GM18858 (cell line): ENCODE measurements at regions not wholly inside any gene's neighbourhood (a gene's known extent, or its start where the extent isn't known, plus 50 kb on each side); places are given as distances from the start of the nearest gene placed in this dataset.
A peak's percentile ranks its signal among the peaks of the same experiment; 100 is the strongest.
"Not testable (repeated sequence)": the region's sequence is repeated elsewhere in the genome, so short reads cannot be mapped to it uniquely, and the experiment has no call there.

Experiments
- ATAC-seq: cut with Tn5 transposase; IDR thresholded peaks from one replicate; pipeline ENCODE4 v1.9.1; 2021; ENCODE audit not compliant: unreplicated experiment

DNA sequence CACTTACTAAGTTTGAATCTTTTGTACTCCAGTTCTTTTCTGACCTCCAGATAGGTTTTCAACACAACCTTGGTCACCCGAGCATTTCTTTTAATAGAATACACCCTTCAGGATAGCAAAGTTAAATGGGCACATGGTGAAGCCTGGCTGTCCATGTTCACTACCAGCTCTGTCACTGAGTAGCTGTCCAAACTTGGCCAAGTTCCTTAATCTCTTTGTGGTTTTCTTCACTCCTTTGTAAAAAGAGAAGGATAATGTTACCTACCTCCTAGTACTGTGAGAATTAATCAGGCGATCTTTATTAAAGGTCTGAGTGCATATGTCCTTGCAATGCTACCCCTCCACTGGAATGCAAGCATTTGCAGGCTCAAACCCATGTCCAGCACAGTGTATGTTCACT lies 128.1 kb upstream of the PTPRZ1 start:
- ATAC-seq: no peak

- peak; percentile 64 for ATAC-seq
Measured at GRCh38 chr7:121744319-121744718, 128.6 kb upstream of the PTPRZ1 start.

GRCh38 chr7:121741896-121742295 lies 131.1 kb upstream of the PTPRZ1 start:
- no peak for ATAC-seq

DNA sequence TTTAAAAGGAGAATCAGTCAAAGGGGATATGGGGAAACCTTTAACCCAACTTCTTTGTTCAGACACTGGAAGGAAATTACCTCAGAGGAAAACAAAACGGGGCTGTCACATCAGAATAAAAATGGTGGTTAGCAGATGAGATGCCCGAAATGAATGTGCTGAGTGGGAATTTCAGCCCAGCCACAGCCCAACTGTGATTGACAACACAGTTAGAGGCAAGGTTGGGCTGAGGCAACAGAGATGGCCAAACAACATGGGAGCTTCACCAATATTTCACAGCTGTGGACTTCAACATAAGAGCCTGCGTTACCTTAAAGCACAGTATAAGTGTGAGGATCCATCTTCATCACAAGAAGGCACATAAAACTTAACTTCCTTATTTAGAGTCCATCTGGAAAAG lies 133.5 kb upstream of the PTPRZ1 start:
- no peak for ATAC-seq

DNA sequence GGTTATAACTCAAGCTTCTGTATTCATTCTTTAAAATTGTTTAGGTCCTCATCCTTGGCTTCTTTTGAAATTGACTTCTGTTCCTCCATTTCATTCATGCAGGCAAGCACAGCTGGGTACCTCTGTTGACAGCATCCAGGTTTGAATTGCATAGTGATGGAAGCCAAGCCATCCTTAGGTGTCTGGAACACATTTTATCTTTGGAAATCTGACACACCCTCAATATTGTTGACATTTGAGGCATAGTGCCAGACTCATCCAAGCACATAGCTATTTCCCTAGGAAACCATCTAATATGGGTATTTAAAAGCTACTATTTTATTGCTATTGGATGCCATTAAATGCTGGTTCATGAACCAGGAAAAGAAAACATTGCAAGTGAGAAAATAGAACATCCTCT lies 142.1 kb upstream of the PTPRZ1 start:
- ATAC-seq: no peak

DNA sequence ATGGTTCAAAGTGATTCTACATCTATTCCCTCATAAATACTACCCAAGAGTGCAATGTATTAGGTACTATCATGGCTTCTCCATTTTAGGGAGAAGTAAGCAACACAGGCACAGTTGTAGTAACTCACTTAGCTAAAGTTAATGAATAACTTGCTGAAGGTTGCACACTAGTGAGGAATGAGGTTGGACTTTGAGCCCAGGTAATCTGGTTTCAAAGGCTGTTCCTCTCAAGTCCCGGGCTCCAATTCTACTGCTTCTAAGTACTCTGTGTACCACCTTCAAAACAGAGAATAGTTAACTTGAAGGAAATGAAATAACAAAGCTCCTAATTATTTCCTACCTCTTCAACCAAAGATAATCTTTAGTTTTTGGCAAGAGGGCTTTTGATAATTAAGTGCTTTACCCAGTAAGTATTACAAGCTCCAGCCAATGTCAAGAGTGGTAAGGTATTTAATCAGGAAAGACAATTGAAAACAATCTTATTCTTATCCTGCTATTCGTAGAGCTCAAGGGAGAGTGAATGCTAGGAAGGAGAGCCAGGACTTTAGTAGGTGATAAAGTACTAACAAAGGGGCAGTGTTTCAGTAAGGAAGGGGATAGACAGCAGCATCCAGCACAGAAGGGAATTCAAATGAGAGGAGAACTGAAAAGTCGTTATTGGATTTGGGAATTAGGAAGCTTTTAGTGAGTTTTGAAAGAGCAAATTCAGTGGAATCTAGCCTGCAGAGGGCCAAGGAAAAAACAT lies 158.2 kb upstream of the PTPRZ1 start:
- ATAC-seq: no peak

GRCh38 chr7:121712961-121713360 lies 160.0 kb upstream of the PTPRZ1 start:
- not testable (repeated sequence) for ATAC-seq

GRCh38 chr7:121697731-121698316 lies 175.1 kb upstream of the PTPRZ1 start:
- no peak for ATAC-seq

DNA sequence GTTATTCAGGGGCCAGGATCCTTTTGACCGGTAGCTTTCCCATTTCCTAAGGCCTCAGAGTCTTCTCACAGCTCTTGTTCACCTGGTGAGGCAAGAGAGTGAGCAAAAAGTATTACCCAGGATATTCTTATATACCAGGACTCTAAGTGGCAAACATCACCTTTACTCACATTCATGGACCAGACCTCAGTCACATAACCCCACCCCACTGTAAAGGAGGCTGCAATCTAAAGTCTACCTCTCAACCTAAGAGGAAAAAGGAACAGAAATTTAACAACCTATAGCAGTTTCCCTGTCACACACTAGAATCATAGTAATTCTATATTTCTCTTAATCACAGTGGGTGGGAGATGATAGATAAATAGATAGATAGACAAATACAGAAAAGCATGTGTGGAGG lies 176.0 kb upstream of the PTPRZ1 start:
- ATAC-seq: no peak

DNA sequence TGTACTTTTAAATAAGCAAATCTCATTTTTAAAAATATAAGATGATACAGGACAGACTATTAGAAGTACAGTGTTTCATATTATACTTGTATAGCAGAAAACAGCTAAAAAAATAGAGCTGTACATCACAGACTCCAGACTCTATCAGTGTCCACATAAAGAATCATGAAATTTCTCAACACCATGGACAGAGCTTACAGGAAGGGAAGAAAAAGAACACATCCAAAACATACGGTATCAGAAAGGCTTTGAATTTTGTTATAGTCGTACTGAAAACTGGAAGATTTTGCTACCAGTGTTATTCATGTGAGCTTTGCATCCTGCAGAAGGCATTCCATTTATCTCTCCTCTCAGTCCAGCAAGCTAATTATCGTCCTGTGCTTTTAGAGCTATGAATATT lies 183.2 kb upstream of the PTPRZ1 start:
- no peak for ATAC-seq

- ATAC-seq: no peak
Measured at GRCh38 chr7:121681700-121682099, 191.3 kb upstream of the PTPRZ1 start.

DNA sequence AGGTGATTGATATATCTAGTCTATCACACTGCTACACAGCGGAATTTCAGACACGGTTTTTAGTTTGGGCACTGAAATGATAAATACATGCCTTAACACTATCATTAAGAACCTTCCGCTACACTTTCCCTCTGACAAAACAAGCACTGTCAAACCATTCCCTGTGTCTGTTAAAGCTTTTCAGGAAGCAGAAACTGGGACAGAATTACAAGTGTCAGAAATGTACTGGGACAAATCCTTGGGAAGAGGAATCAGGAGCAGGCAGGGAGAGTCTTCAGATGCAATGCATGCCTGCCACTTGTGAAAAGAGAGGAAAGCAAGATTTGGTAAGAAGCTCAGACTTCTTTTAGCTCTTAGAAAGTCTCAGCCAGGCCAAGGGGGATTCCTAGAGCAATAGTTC lies 196.8 kb upstream of the PTPRZ1 start:
- ATAC-seq: no peak

DNA sequence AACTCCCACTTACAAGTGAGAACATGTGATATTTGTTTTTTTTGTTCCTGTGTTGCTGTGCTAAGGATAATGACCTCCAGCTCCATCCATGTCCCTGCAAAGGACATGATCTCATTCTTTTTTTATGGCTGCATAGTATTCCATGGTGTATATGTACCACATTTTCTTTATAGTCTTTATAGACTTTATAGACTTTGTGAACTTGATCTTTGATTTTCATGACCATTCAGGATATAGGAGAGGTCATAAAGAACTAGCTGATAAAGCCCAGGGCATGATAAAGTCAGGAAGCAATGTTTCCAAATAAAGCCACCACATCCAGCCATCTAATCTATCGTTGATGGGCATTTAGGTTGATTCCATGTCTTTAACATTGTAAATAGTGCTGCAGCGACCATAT lies 198.5 kb upstream of the PTPRZ1 start:
- not testable (repeated sequence) for ATAC-seq

DNA sequence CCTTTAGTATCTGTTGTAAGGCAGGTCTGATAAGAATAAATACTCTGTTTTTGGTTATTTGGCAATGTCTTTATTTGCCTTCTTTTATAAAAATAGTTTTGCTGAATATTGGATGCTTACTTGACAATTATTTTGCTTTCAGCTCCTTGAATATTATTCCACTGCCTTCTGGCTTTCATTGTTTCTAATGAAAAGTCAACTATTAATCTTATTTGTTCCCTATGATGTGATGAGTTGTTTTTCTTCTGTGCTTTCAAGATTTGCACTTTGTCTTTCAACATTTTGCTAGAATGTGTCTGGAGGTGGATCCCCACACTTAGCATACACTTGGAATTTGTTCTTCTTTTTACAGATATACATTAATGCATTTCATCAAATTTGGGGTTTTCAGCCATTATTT lies 203.8 kb upstream of the PTPRZ1 start:
- no peak for ATAC-seq

GRCh38 chr7:121666306-121666705 lies 206.7 kb upstream of the PTPRZ1 start:
- ATAC-seq: no peak

GRCh38 chr7:121643320-121643719 lies 229.6 kb upstream of the PTPRZ1 start:
- ATAC-seq: no peak

GRCh38 chr7:121639705-121640104 lies 233.3 kb upstream of the PTPRZ1 start:
- ATAC-seq: no peak

- no peak for ATAC-seq
Measured at GRCh38 chr7:121638286-121638685, 234.7 kb upstream of the PTPRZ1 start.

DNA sequence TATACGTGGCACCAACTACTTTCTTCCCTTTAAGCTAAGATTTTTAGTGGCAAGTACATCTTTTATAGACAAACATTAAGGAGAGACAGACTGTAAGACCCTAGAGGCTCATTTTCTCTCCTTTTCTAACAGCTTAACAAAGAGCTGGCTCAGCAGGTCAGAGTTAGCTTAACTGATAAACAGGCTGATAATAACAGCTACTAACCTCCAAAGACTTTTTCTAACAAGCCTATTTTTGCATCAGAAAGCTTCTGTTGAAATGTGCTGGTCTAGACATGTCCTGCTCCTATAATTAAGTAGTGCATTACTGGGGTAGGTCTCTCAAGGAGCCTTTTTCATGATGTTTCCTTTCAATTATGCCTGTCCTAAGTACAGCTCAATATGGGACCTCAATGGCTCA lies 238.2 kb upstream of the FAM3C start:
- no peak for ATAC-seq

DNA sequence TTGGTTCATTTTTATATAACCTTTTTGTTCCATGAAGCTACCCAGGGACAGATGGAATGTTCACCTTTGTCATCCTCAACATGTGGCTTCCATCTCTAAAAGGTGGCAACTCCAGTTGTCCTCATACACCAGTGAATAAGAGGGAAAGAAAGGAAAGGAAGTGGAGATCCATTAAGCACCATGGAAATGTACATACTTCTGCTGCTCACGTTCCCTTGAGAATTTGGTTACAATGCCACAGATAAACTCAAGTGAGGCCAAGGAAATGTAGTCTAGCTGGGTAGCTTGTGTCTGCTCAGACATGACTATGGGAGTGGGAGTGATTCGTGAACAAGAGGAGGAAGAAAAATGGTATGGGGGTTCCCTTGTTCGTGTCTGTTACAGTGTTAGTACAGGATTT lies 237.1 kb upstream of the FAM3C start:
- no peak for ATAC-seq

DNA sequence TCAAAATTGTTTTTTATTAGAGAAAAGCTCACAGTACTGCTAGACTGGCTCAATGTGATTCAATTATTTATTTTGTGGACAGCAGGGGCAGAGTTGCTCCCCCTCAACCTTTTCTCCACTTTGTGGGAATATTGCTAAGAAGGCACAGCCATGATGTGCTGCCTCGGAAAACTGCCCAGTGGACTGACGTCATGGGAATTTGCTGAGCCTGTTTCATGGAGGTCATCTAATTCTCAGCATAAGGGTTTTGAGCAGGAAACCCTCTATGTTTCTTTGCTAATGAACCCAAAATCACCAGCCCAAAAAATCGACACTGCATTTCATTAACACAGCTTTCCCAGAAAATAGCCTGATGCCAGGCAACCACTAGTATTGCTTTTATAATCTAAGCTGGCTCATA lies 228.8 kb upstream of the FAM3C start:
- no peak for ATAC-seq

GRCh38 chr7:121623130-121623872 lies 227.2 kb upstream of the FAM3C start:
- no peak for ATAC-seq
